Vagina (tissue), 2 donors: ENCODE measurements at regions not wholly inside any gene's neighbourhood (a gene's known extent, or its start where the extent isn't known, plus 50 kb on each side); places are given as distances from the start of the nearest gene placed in this dataset.

ENCODE experiments used
- POLR2A ChIP-seq, 2 donors: fragments of 450-650 bp; IDR thresholded peaks; one replicate each; pipeline ENCODE4 v1.6.1; 2017; ENCODE audit warnings: antibody characterized with exemption in 2 of 2, mild to moderate bottlenecking in 2 of 2, moderate library complexity in 2 of 2
- POLR2AphosphoS5 ChIP-seq, 2 donors: sonication (generic); formaldehyde crosslinking; IDR thresholded peaks; one replicate each; pipeline ENCODE4 v1.9.0; 2017; ENCODE audit warnings: antibody characterized with exemption in 2 of 2, mild to moderate bottlenecking in 2 of 2, low read depth in 1 of 2; ENCODE audit not compliant: insufficient read depth in 1 of 2
- TF ChIP-seq, protein P1 (sequence below), 3 experiments: fragments of 450-650 bp in 2 of 3; fragments of 200-600 bp in 1 of 3; sonication (generic) in 1 of 3; IDR thresholded peaks; one replicate each; pipeline ENCODE4 v1.5.1; 2017 to 2019; ENCODE audit warnings: antibody characterized with exemption in 3 of 3, mild to moderate bottlenecking in 2 of 3, moderate library complexity in 2 of 3

DNA sequence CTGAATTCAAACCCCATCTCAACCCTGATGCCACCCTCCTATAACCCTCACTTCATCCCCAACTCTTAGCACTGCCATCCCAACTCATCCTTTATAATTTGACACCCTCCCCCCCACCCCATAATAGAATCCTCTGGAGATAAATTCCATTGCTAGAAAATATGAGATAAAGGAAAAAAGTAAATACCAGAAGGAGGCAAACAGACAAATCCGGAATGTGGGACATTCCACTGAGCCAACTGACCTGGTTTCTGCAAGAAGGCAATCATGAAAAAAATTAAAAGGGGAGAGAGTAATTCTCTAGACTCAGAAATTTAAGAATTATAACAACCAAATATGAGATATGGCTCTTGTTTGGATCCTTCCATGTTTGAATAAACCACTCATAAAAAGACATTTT lies 132.4 kb downstream of the CYP26B1 start:
- TF ChIP-seq, protein P1, sequence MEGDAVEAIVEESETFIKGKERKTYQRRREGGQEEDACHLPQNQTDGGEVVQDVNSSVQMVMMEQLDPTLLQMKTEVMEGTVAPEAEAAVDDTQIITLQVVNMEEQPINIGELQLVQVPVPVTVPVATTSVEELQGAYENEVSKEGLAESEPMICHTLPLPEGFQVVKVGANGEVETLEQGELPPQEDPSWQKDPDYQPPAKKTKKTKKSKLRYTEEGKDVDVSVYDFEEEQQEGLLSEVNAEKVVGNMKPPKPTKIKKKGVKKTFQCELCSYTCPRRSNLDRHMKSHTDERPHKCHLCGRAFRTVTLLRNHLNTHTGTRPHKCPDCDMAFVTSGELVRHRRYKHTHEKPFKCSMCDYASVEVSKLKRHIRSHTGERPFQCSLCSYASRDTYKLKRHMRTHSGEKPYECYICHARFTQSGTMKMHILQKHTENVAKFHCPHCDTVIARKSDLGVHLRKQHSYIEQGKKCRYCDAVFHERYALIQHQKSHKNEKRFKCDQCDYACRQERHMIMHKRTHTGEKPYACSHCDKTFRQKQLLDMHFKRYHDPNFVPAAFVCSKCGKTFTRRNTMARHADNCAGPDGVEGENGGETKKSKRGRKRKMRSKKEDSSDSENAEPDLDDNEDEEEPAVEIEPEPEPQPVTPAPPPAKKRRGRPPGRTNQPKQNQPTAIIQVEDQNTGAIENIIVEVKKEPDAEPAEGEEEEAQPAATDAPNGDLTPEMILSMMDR (IDR thresholded peaks at IDR 0.05): no peak
- no peak for TF ChIP-seq POLR2A (IDR thresholded peaks at IDR 0.05)
- TF ChIP-seq POLR2AphosphoS5 (IDR thresholded peaks at IDR 0.05; ENCODE audit: insufficient read depth in 1 of 2, low read depth in 1 of 2): no peak
